Stimulated activated CD8-positive, alpha-beta memory T cell treated with anti-CD3 and anti-CD28 coated beads, Interleukin-15, amount 100 ng/mL, for 48 hours (primary cell): ENCODE measurements at regions not wholly inside any gene's neighbourhood (a gene's known extent, or its start where the extent isn't known, plus 50 kb on each side); places are given as distances from the start of the nearest gene placed in this dataset.

Source experiments
- DNase-seq, 2 donors: peaks; one replicate each; pipeline ENCODE4 v3.0.0-alpha.2; 2020; ENCODE audit warnings: low read depth in 2 of 2

DNA sequence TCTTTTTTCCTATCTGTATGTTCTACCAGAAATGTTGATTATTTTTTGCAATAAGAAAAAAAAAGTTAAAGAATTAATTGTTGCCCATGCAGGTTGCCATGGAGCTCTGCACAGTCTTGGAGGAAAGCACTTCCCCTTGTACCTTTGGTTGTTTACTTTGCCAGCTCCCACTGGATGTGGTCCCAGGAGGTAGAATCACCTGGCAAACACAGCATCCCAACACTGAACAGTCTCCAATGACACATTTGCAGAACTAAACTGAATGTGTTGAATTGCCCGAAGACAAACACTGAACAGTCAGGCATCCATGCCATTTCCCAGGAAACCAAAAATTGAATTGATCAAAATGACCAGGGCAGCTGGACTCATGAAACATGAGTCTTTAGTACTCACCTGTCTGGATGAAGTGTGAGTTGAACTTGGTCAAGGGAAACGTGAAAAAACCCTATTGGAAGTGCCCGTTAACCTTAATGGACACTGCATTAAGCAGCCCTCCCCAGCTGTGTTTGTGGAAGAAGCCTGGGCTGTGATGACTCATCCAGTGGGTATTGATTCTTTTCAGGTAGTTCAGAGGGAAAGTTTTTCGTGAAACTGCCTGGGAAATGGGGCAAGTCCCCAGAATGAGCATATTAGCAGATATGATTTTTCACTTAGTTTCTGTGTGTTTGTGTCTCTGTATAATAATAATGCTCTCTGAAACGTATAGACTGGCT lies 284.7 kb upstream of the STT3B start:
- no peak for DNase-seq

DNA sequence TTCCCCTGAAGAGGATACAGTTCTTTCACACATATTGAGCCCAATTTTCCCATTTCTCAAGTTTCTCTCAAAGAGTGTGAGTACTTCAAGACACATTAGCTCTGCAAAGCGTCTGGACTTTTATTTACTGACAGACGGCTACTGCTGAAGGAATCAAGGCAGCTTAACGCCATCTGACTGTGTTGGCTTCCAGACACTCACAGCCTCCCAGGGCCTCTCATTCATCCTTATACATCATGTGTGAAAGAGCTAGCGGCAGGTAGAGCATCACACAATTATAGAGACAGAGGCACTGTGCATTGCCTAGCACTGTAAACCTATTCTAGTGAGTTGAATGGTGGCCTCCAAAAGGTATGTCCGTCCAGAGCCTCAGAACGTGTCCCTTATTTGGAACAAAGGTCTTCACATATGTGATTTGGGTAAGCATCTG lies 284.1 kb upstream of the STT3B start:
- DNase-seq, result no peak

DNA sequence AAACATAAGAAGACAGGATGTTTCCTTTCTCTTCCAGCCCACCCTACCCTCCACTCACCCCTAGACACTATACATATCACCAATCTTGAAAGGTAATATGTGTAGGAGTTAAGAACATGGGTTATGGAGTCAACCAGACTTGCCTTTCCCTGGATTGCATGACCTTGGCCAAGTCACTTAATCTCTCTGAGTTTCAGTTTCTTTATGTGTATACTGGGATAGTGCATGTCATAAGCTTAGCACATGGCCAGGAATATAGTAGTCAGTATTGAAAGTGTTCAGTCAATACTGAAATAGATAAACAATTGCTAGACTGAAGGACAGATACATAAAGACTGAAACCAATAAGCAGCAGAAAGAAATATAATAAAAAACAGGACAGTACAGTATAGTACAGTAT lies 283.2 kb upstream of the STT3B start:
- DNase-seq, result no peak

DNA sequence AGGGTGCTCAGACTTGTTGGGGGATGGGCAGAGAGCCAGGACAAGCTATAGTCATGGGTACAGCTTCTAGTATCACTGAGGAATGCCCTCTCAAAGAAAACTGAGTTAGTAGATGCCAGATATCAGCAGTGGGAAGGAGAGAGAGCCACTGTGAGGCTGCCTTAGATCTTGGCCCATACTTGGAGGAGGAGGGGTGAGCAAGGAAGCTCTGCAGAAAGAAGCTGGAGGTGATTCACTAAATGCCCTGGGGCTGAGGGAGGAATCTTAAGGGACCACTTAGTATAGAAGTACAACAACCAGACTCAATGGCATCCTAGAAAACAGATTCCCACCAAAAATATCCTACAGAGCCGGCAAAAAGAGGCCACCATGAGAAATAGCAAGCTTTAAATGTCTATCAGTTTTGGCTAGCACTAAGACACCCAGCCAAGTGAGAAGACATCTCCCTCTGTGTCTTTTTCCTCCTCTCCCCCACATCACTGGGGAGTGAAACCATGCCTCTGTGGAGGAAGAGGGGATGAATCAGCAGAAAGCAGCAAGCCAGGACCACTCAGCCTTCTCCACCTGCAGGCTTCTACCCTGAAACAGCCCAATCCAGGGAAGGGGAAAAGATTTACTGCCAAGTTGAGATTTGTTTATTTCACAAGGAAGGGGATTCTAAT lies 282.5 kb upstream of the STT3B start:
- no peak for DNase-seq

DNA sequence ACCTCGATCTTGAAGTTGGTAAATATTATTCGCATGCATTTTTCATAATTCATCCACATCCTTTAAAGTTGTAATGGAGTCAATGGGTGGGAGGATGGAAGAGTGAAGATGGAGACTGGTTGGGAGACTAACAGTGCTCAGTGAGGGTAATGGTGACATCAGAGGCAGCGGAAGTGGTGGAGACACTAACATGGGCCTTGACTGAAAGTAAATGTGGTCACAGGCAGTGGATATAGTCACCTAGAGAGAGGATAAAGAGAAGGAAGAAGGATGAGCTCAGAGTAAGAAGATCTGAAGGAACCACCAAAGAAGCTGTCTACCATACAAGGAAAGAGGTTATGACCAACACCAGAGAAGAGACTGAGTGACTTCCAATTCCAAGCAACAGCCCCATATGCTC lies 281.6 kb upstream of the STT3B start:
- DNase-seq, result no peak

DNA sequence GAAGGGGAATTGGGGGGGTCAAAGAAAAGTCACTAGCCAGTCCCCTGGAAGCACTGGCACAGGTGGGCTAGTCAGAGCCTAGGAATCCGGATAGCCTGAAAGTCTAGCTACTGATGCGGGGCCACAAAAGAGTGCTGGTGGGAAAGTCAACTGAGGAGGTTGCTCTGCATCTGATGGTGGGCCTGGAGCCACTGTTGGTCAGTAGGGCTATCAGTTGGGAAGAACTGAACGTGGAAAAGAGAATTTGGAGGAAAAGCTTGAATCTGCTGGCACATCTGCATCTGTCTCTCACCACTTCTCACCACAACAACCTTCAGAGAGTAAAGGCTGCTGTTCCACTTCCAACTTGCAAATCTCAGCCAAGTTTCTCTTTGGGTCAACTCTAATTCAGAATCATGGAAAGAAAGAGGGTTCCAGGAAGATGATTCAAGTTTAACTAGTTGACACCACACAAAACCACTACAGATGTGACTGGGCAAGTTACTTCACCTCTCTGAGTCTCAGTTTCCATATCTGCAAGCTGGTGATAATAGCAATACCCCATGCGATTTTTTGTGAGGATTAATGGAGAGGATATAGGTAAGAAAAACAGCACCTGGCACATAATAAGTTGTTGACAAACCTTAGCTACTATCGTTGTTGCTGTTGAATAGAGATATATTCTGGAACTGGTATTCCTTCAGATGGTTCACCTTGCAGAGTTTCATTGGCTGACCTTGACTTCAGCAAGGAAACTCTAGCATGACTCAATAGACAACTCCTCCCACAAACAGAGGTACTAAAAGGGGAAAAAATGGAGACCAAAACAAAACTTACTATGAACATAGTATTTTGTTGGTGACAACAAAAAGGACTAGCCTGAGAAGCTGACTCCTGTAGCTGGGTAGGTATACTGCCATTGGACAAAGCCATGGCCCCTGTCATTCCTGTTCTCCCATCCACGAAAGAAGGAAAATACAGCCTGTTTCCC lies 280.2 kb upstream of the STT3B start:
- DNase-seq, result no peak

DNA sequence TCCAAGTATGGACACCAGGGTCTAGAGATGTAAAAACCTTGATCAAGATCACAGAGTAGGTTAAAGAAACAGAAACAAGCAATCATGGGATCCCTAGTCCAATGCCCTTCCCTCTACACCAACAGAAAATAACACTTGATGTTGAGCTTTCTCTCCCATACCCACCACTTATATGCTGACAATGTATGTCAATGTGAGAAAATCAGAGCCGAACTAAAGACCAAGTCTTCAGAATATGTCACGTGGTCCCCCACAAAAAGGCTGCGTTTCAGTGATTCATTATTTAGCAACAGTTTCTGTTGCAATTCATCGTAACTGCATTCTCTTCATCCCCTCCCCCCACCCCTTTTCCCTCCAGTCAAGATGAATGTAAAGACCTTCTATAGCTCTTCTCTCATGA lies 278.9 kb upstream of the STT3B start:
- no peak for DNase-seq

DNA sequence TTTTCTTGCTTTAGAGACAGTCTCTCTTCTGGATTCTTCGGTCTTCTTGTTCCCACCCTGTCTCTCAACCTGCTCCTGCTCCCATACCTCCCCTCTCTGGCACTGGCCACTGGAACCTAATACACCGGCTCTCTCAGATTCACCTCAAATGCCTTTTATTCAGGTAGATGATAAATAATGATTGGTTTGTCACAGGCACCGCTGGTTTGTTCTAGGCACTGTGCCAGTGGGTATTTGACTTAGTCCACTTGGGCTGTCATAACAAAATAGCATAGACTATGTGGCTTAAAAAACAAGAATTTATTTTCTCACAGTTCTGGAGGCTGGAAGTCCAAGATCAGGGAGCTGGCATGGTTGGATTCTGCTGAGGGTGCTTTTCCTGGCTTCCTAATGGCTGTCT lies 278.2 kb upstream of the STT3B start:
- DNase-seq, result no peak

DNA sequence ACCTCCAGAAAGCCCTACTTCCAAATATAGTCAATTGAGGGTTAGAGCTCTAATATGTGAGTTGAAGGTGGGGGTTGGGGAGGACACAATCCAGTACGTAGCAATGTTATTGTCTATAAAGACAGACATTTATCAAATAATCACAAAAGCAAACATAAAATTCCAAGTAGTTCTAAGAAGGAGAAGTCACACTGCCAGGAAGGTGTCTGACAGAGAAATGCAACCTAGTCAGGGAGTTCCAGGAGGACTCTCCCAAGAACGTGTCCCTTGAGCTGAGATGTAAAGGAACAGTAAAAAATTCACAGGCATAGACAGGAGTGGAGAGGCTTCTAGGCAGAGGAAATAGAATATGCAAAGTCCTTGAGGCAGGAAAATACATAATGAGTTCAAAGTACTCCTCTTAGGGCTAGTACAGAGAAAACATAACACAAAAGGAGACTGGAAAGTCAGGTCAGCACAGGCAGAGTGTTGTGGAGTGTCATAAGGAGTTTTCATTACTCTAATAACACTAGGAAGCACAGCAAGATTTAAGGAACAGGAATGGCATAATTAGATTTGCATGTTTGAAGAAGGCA lies 277.6 kb upstream of the STT3B start:
- no peak for DNase-seq

DNA sequence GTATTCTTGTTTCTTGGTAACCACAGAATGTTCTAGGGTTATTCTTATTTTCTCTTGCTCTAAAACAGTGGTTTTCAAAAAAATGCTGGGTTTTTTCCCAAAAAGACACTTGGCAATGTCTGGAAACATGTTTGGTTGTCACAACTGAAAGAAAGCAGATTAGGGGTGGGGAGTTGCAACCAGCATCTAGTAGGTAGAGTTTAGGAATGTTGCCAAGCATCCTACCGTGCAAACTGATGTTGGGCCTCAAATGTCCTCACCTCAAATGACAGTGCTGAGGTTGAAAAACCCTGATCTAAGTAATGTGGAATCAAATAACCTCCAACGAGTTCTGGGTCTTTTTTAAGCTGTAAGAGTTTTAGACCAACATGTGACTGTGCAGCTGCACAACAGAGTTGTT lies 270.5 kb upstream of the STT3B start:
- no peak for DNase-seq

DNA sequence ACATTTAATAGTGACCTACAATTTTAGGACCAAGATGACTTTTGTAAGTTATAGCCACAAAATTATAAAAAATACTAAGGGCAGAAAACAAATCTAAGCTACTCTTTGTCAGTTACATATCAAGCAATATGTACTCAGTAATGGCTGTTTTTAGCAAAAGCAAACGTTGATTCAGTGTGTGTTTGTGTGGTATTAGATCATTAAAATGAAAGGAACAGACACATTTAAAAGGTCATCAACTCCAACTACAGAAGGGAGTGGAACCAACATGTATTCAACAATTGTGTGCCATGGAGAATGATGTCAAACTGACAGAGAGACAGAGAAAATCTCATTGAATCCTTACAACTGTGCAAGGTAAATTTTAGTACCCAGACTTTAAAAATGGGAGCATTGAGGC lies 268.8 kb upstream of the STT3B start:
- no peak for DNase-seq

DNA sequence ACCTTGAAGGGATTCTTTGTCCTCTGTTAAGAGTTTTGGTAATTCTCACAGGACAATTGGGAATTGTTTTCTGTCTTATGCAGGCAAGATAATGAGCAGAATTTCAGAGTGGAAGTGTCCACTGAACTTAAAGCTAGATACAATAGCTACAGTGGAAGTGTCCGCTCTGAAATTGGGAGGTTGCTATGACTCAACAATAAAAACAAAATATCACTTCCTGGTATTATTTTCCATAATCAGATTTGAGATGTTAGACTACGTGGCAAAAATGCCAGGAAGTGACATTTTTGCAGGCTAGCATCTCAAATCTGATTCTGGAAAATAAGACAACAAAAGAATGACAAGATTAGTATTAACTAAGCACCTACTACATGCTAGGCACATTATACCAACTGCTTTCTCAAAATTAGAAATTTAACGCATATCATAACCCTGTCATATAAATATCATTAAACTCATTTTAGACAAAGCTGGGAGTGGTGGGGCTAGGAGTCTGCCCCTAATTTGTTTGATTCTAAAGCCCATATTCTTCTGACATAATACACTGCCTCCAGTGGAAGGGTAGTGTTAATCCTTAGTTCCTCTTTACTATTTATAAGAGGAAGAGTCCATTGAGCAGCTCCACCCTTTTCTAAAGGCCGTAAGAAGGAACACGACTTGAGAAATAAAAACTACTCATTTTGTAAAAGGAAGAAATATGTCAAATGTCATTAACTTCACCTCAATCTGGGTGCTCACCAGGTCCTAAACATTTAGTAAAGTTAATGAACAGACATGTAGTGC lies 266.9 kb upstream of the STT3B start:
- DNase-seq, result no peak

DNA sequence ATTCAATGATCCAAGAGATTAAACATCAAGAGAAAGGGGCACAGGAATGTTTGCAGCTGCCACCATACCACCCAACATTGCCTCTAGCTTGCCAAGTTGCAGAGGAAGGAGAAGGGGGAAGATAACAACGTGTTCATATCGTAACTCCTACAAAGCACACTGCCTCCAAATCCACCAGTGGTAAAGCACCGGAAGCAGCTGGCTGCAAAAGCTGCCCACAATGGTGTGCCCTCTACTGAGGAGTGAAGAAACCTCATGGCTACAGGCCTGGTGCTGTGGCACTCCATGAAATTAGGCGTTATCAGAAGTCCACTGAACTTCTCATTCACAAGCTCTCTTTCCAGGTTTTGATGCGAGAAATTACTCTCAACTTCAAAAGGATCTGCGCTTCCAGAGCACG lies 263.9 kb upstream of the STT3B start:
- no peak for DNase-seq

DNA sequence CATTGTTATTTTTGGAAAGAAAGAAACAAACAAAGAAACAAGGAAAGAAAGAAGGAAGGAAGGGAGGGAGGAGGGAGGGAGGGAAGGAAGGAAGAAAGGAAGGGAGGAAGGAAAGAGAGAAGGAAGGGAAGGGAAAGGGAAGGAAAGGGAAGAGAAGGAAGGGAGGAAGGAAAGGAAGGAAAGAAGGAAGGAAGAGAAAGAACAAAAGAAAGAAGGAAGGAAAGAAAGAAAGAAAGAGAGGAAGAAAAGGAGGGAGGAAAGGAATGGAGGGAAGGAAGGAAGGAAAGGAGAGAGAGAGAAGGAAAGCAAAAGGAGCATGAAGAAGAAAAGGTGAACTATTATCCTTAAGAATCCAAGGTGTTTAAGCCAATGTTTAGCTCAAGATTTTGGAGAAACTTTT lies 262.7 kb upstream of the STT3B start:
- DNase-seq, result no peak

DNA sequence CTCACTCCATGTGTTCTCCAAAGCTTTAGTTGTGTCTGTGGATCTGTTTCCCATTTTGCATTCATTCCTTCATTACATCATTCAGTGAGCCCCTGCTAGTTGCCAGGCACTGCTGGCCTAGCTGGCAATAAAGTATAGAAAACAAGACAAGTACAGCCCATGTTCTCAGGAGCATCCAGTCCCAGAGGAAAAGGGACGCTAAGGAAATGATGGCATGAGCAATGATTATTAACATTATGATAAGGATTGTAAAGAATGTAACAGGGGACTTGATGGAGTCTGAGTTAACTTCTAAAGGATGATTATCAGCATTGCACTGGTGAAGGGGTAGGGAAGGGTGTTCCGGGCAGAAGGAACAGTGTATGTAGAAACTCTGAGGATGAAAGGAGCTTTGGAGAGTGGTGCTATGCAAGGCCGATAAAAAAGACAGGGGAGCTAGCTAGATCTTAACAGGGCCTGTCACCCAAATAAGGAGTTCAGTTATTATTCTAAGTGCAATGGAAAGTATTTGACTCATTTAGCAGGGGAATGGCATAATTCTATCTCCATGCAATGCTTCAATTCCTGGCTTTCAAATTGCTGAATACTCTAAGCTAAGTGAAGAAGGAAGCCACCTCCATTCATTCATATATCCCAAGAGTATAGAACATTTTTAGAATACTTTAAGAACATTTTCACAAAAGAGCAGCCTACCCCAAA lies 258.2 kb upstream of the STT3B start:
- DNase-seq, result no peak

DNA sequence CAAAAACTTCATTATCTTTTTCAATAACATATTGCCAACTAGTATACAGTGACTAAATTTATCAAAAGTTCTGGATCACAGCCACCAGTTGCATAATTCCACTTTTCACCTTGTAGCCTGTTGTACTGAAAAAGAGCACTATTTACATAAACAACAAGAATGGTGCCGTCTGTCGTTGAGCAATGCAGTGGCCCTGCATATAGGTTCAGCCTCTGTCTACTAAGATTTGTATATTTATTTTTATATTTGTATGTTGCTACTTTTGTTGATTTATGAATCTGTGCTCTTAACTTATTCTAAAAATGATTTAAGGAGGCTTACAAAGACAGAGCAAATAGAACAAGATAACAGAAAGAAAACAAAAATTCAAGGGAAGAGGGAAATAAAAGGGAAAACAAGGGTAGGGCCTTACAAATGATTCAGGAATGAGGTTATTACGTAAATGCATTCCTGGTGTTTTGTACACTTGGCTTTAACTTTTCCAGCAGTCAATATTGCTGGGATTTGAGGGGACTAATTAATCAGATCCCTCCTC lies 257.6 kb upstream of the STT3B start:
- DNase-seq, result no peak

DNA sequence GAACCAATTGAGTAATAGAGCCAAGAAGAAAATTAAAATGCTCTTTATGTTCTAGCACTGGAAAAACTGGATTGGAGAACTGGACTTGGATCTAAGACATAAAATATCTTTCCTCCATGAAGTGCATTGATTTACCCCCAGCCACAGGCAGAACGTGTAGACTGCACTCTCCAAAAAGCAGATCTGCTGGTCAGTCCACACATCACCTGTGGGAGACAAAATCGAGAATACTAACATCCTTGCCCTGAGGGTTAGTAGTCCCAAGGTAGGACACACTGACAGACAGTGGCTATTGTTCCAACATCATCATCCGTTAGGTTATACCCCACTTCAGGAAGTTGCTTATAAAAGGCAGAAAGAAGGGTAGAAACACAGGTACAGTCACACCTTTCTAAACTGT lies 257.1 kb upstream of the STT3B start:
- DNase-seq, result no peak

DNA sequence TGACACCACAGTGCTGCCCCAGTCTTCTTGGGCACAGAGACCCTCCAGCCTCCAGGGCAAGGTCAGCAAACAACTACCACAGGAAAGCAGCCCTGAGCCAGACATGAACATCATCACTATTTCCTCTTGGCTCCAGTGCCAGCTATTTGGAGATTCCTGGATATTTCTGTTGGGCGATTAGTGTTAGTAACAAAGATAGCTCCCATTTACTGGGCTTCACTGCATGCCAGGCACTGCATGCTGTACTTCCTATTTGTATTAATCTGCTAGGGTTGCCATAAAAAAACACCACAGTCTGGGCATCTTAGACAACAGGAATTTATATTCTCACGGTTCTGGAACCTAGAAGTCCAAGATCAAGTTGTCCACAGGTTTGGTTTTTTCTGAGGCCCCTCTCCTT lies 255.1 kb upstream of the STT3B start:
- DNase-seq, result no peak

DNA sequence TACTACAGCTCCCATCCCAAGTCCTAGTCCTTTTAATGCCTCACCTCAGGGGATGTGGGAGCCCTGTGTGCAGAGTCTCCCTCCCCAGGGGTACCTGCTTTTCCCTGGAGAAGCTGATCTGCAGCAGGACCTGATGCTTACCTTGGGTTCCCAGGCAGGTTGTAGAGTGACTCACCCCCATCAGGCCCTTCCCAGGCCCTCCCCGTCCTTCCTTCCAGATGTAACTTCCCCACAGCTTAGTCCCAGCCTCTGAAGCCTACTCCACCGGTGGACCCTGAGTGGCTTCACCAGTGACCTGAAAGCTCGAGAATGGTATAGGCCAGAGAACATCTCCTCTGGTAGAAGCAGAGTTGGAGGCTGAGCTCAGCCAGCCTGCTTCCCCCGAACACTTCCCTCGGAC lies 254.2 kb upstream of the STT3B start:
- no peak for DNase-seq

DNA sequence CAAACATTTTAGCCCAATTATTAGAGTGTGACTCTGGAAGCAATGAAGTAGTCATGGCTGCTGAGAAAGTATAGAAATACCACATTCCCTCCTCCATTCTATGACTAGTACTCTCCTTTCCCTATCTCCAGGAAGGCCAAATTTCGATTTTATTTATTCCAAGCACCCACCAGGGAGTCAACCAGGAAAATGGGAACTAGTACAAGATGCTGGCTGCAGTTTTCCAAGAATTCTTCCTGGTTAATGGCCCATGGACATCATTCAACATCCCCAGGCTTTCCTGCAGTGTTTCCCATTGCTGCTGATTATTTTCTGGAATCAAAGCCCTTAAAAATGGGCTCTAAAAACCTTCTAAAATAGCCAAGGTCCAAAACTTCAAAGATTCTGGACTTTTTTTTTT lies 247.9 kb upstream of the STT3B start:
- DNase-seq, result no peak
